Duodenal mucosa (tissue), 2 donors: ENCODE measurements at regions not wholly inside any gene's neighbourhood (a gene's known extent, or its start where the extent isn't known, plus 50 kb on each side); places are given as distances from the start of the nearest gene placed in this dataset.

Experiments used
- H3K27ac ChIP-seq: one replicate; pipeline ENCODE4 v1.7.0; 2013; ENCODE audit warnings: low read depth, low read length
- H3K27me3 ChIP-seq, 2 donors: one replicate each; pipeline ENCODE4 v1.7.0; 2013; ENCODE audit warnings: low read length in 2 of 2, control low read depth in 1 of 2; ENCODE audit not compliant: insufficient read depth in 2 of 2, control insufficient read depth in 1 of 2
- H3K36me3 ChIP-seq, 2 donors: one replicate each; pipeline ENCODE4 v1.7.0; 2013; ENCODE audit warnings: low read length in 2 of 2, control low read depth in 1 of 2; ENCODE audit not compliant: insufficient read depth in 2 of 2, control insufficient read depth in 1 of 2
- H3K4me1 ChIP-seq, 2 donors: one replicate each; pipeline ENCODE4 v1.7.0; 2013; ENCODE audit warnings: low read length in 2 of 2, control low read depth in 1 of 2; ENCODE audit not compliant: insufficient read depth in 2 of 2, control insufficient read depth in 1 of 2
- H3K4me3 ChIP-seq, 2 donors: one replicate each; pipeline ENCODE4 v1.7.0; 2013; ENCODE audit warnings: low read length in 2 of 2, low read depth in 1 of 2
- H3K9ac ChIP-seq, 2 donors: one replicate each; pipeline ENCODE4 v1.7.0; 2013; ENCODE audit warnings: low read length in 2 of 2, low read depth in 1 of 2
- H3K9me3 ChIP-seq, 2 donors: one replicate each; pipeline ENCODE4 v1.7.0; 2013; ENCODE audit warnings: low read length in 2 of 2, control low read depth in 1 of 2; ENCODE audit not compliant: control insufficient read depth in 1 of 2

- Histone ChIP-seq H3K36me3 (no peaks in the 10 kb centered on the region), H3K27ac (no peak overlapping the region), H3K4me3 (no peak overlapping the region), H3K4me1 (peaks cover 0 to 8% of the 10 kb centered on the region in 2 donors), H3K27me3 (no peaks in the 10 kb centered on the region), H3K9ac (no peak overlapping the region), H3K9me3 (no peaks in the 10 kb centered on the region)
These were observed 54.1 kb upstream of the ELL2 start for GRCh38 chr5:96015709-96016108.

- Histone ChIP-seq H3K4me1 (peaks cover 0 to 8% of the 10 kb centered on the region in 2 donors), H3K9me3 (no peaks in the 10 kb centered on the region), H3K27ac (no peak overlapping the region), H3K36me3 (no peaks in the 10 kb centered on the region), H3K4me3 (no peak overlapping the region), H3K27me3 (no peaks in the 10 kb centered on the region), H3K9ac (no peak overlapping the region)
These were observed 52.7 kb upstream of the ELL2 start for GRCh38 chr5:96014395-96014794.

- Histone ChIP-seq H3K9me3 (no peaks in the 10 kb centered on the region), H3K36me3 (no peaks in the 10 kb centered on the region), H3K9ac (no peak overlapping the region), H3K27ac (no peak overlapping the region), H3K4me3 (no peak overlapping the region), H3K27me3 (no peaks in the 10 kb centered on the region), H3K4me1 (peaks cover 0 to 8% of the 10 kb centered on the region in 2 donors)
These were observed 51.6 kb upstream of the ELL2 start for GRCh38 chr5:96013254-96013653.

GRCh38 chr5:96012399-96012798 lies 50.7 kb upstream of the ELL2 start:
- Histone ChIP-seq H3K27ac (no peak overlapping the region), H3K27me3 (no peaks in the 10 kb centered on the region), H3K4me1 (peaks cover 0 to 8% of the 10 kb centered on the region in 2 donors), H3K9ac (no peak overlapping the region), H3K4me3 (no peak overlapping the region), H3K36me3 (no peaks in the 10 kb centered on the region), H3K9me3 (no peaks in the 10 kb centered on the region)
